Colonic mucosa (tissue), 4 donors: ENCODE measurements at regions not wholly inside any gene's neighbourhood (a gene's known extent, or its start where the extent isn't known, plus 50 kb on each side); places are given as distances from the start of the nearest gene placed in this dataset.

ENCODE experiments used
- DNase-seq: peaks from one replicate; pipeline ENCODE4 v3.0.0-alpha.2; 2020
- H3K27ac ChIP-seq: fragments of 200-600 bp; one replicate; pipeline ENCODE4 v1.8.0; 2021
- H3K27me3 ChIP-seq: fragments of 200-600 bp; one replicate; pipeline ENCODE4 v1.8.0; 2021
- H3K36me3 ChIP-seq: fragments of 200-600 bp; one replicate; pipeline ENCODE4 v1.8.0; 2021
- H3K4me1 ChIP-seq: fragments of 200-600 bp; one replicate; pipeline ENCODE4 v1.8.0; 2021; ENCODE audit warnings: mild to moderate bottlenecking
- H3K4me3 ChIP-seq: fragments of 200-600 bp; one replicate; pipeline ENCODE4 v1.8.0; 2021
- H3K9ac ChIP-seq, 2 donors: one replicate each; pipeline ENCODE4 v1.7.0; 2013; ENCODE audit warnings: control low read depth in 2 of 2, low read depth in 2 of 2, low read length in 2 of 2
- H3K9me3 ChIP-seq: fragments of 200-600 bp; one replicate; pipeline ENCODE4 v1.8.0; 2021
- intact Hi-C: fragments of 100-400 bp; cut with DNase I; formaldehyde crosslinking; loops from one replicate; pipeline ENCODE4 v1.14.1; 2022
- TF ChIP-seq, protein P1 (sequence below): fragments of 200-600 bp; IDR thresholded peaks from one replicate; pipeline ENCODE4 v1.8.0; 2022; ENCODE audit warnings: antibody characterized with exemption, mild to moderate bottlenecking
- donor health status: healthy.
- donor health status: DM: no; HTN: no; CAD: no.
- donor health status: DM: no; HTN: no; CAD: no.

DNA sequence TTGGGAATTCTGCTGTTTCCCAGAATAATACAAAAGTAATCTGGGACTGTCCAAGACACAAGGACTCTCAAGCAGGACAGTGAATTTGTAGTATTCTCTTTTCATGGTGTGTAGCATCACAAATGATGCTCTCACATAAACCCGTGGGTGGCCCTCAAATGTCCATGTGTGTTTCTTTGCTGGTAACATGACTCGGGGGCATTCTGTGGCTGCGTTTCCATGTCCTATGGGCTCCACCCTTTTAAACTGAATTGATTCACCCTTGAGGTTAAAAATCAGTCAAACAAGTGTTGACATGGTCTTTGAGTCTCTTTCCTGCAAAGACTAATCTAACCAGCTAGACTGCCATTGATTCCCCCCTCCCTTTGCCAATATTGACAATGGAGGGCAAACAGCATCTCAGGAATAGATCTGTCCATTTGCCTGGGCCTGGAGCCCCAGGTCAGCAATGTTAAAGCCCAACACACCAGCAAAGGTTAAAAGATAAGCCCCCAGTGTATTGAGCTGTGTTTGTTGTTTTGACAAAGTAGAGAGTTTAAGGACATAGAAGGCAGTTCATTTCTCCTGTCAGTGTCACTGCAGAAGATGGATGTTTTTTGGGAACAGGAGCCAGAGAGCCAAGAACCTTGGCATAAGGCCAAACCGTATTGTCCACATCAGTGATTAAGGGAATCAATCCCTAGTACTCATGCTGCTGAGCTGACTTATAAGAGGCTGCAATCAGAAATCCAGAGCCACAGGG, 117.1 kb upstream of the COX10 start:
- H3K4me3 ChIP-seq: no peak overlapping the region
- H3K4me1 ChIP-seq: no peaks in the 10 kb centered on the region
- no peaks in the 10 kb centered on the region for H3K9me3 ChIP-seq
- intact Hi-C loops: loop anchor here (10.0 kb wide), 1 partner anchor 343 kb away; no protein-coding TSS in a partner anchor
- H3K27me3 ChIP-seq: no peaks in the 10 kb centered on the region
- no peak for DNase-seq
- TF ChIP-seq, protein P1, sequence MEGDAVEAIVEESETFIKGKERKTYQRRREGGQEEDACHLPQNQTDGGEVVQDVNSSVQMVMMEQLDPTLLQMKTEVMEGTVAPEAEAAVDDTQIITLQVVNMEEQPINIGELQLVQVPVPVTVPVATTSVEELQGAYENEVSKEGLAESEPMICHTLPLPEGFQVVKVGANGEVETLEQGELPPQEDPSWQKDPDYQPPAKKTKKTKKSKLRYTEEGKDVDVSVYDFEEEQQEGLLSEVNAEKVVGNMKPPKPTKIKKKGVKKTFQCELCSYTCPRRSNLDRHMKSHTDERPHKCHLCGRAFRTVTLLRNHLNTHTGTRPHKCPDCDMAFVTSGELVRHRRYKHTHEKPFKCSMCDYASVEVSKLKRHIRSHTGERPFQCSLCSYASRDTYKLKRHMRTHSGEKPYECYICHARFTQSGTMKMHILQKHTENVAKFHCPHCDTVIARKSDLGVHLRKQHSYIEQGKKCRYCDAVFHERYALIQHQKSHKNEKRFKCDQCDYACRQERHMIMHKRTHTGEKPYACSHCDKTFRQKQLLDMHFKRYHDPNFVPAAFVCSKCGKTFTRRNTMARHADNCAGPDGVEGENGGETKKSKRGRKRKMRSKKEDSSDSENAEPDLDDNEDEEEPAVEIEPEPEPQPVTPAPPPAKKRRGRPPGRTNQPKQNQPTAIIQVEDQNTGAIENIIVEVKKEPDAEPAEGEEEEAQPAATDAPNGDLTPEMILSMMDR: no peak
- H3K9ac ChIP-seq: no peak overlapping the region
- no peaks in the 10 kb centered on the region for H3K36me3 ChIP-seq
- H3K27ac ChIP-seq: no peak overlapping the region

DNA sequence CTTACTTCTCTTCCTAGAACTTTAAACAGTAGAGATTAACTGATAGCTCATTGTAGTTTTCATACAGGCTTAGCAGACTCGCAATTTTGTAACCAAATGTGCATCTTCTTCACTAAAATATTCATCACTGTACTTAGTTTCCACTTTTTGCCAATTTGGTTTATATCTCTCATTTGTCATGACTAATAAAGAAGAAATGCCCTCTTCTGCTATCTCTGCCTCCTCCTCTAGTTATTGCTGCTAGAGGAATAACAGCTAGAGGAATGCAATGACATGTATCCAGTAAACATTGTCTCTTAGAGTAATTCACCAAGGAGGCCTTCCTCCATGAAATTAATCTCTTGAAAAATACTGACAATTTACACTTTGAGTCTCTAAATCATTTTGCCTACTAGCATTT, 115.5 kb upstream of the COX10 start:
- H3K4me1 ChIP-seq: no peaks in the 10 kb centered on the region
- no peak overlapping the region for H3K27ac ChIP-seq
- no peak overlapping the region for H3K9ac ChIP-seq
- H3K27me3 ChIP-seq: no peaks in the 10 kb centered on the region
- H3K4me3 ChIP-seq: no peak overlapping the region
- TF ChIP-seq, protein P1: no peak
- H3K36me3 ChIP-seq: no peaks in the 10 kb centered on the region
- H3K9me3 ChIP-seq: no peaks in the 10 kb centered on the region
- DNase-seq: no peak
- intact Hi-C loops: loop anchor here (10.0 kb wide), 1 partner anchor 341 kb away; no protein-coding TSS in a partner anchor

DNA sequence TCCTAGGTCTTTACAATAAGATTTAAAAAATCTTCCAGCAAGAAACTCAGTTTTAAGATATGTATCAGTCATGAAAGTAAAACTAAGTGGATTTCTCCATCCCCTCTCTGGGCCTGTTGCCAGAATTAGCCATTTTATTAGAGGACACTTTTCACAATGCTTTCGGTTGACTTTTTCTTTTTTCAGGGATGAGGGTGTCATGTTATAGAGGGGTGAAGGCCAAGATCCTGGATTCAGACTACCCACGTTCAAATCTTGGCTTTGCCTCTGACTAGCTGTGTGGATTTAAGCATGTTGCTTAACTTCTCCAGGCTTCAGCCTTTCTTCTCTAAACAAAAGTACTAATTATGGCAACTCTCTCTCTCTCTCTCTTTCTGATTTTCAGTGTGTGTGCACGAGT, 111.7 kb upstream of the COX10 start:
- DNase-seq: no peak
- TF ChIP-seq, protein P1: no peak

DNA sequence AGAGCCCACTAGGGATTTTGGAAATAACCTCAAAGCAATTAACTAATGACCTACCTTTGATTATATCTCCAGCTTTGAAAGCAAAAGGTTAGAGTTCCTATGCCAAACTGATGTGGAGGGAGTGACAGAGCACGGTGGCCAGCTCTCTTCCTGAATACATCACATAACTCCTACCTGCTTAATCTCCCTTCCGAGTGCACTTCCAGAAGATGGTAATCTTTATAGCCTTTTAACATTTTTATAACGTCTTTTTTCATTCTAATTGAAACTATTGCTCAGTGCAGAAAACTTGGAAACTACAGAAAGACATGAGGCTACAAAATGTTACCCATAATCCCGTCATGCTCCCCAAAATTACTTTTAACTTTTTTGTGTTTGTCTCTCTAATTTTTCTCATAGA, 110.5 kb upstream of the COX10 start:
- DNase-seq: no peak
- Histone ChIP-seq H3K27me3 (no peaks in the 10 kb centered on the region), H3K36me3 (no peaks in the 10 kb centered on the region), H3K4me3 (no peak overlapping the region), H3K4me1 (no peaks in the 10 kb centered on the region), H3K9me3 (no peaks in the 10 kb centered on the region), H3K27ac (no peak overlapping the region), H3K9ac (no peak overlapping the region)
- TF ChIP-seq, protein P1: no peak
- intact Hi-C loops: loop anchor here (10.0 kb wide), 1 partner anchor 336 kb away; no protein-coding TSS in a partner anchor

More for the DNA sequence above, 111.7 kb upstream of the COX10 start:
- Histone ChIP-seq H3K36me3 (no peaks in the 10 kb centered on the region), H3K4me3 (no peak overlapping the region), H3K27ac (no peak overlapping the region), H3K9ac (no peak overlapping the region), H3K9me3 (no peaks in the 10 kb centered on the region), H3K4me1 (no peaks in the 10 kb centered on the region), H3K27me3 (no peaks in the 10 kb centered on the region)
- intact Hi-C loops: loop anchor here (10.0 kb wide), 1 partner anchor 337 kb away; no protein-coding TSS in a partner anchor

DNA sequence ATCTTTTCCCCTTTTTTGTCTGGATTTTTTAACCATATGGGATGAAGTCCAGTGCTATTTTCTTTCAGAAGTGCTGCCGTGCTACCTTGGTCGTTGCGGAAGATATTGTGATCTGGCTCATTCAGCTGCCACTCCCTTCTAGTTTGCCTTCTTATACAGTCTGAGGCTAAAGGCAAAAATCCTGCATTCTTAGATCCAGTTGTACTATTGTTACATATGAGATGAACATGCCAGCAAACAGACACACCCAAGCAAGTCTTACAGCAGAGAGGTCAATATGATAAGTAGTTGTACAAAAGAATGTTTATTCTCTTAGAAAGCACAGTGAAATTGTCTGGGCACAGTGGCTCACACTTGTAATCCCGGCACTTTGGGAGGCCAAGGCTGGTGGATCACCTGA, 108.0 kb upstream of the COX10 start:
- Histone ChIP-seq H3K9ac (no peak overlapping the region), H3K4me3 (no peak overlapping the region), H3K27ac (no peak overlapping the region), H3K27me3 (no peaks in the 10 kb centered on the region), H3K4me1 (no peaks in the 10 kb centered on the region), H3K36me3 (no peaks in the 10 kb centered on the region), H3K9me3 (no peaks in the 10 kb centered on the region)
- DNase-seq: no peak
- intact Hi-C loops: no loop called here
- TF ChIP-seq, protein P1: no peak
